ENCODE measurements at regions not wholly inside any gene's neighbourhood (a gene's known extent, or its start where the extent isn't known, plus 50 kb on each side); places are given as distances from the start of the nearest gene placed in this dataset.

DNA sequence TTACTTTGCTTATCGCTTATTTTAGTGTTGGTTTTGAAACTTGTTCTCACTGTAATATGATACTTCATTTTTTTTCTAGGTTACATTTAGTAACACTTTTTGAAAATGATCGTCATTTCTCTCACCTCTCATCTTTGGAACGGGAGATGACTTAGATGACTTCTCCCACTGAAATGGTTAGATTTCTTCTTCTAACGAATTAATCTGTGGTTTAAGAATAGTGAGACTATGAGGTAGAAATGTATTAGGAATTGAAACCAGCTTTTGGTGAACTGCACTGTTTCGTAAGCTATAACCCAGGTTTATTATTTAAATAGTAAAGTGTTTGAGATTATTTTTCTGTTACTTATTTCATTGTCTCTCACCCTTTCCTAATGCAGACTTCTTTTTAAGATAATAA lies 93.7 kb downstream of the PRR15 start:
- Histone ChIP-seq H3K27ac (ENCODE audit: low read depth, low read length) (no peak overlapping the region), H3K4me1 (replicated peaks in 1 of 4; ENCODE audit: control insufficient read depth in 3 of 4, insufficient read depth in 4 of 4, low read length in 3 of 4) (no peaks in the 10 kb centered on the region), H3K4me3 (ENCODE audit: extremely low read depth in 1 of 4, insufficient read depth in 2 of 4, low read depth in 3 of 4, low read length in 4 of 4) (no peak overlapping the region), H3K14ac (ENCODE audit: insufficient read length) (no peak overlapping the region), H3K9ac (replicated peaks in 1 of 4; ENCODE audit: extremely low read depth in 1 of 4, low read depth in 3 of 4, low read length in 3 of 4) (no peak overlapping the region), H4K20me1 (replicated peaks in 1 of 2; ENCODE audit: control insufficient read depth in 1 of 2, insufficient read depth in 2 of 2, low read length in 2 of 2) (no peaks in the 10 kb centered on the region), H3K18ac (ENCODE audit: extremely low read depth, low read length) (no peak overlapping the region), H3K23ac (ENCODE audit: insufficient read length) (no peak overlapping the region), H2BK12ac (ENCODE audit: low read depth, low read length) (no peak overlapping the region), H4K5ac (ENCODE audit: insufficient read length, low read depth, low read length) (no peak overlapping the region), H2BK20ac (ENCODE audit: low read length) (no peak overlapping the region), H3K36me3 (ENCODE audit: control insufficient read depth in 2 of 4, insufficient read depth in 4 of 4, low read length in 3 of 4) (no peaks in the 10 kb centered on the region), H3K4ac (replicated peaks; ENCODE audit: insufficient read length, low read depth, low read length) (no peak overlapping the region), H3K27me3 (replicated peaks in 1 of 4; ENCODE audit: control insufficient read depth in 3 of 4, extremely low read depth in 1 of 4, insufficient read depth in 3 of 4, low read length in 3 of 4) (no peaks in the 10 kb centered on the region), H2BK5ac (ENCODE audit: low read depth, low read length) (no peak overlapping the region), H2BK15ac (ENCODE audit: low read length) (no peak overlapping the region), H2AFZ (ENCODE audit: low read length) (no peak overlapping the region), H3K9me3 (ENCODE audit: insufficient read depth in 2 of 2, low read depth in 1 of 2, low read length in 1 of 2) (no peaks in the 10 kb centered on the region), H2AK5ac (ENCODE audit: low read depth, low read length) (no peak overlapping the region), H3K79me2 (ENCODE audit: control insufficient read depth in 1 of 2, insufficient read depth in 2 of 2, low read length in 2 of 2) (no peaks in the 10 kb centered on the region), H4K91ac (replicated peaks; ENCODE audit: insufficient read length, low read length) (no peak overlapping the region), H3K79me1 (ENCODE audit: low read depth, low read length) (no peaks in the 10 kb centered on the region), H3K23me2 (ENCODE audit: low read depth, low read length) (no peaks in the 10 kb centered on the region), H3K56ac (replicated peaks; ENCODE audit: insufficient read length, low read depth, low read length) (no peak overlapping the region), H2BK120ac (replicated peaks; ENCODE audit: low read depth, low read length) (no peak overlapping the region), H3K4me2 (ENCODE audit: insufficient read depth in 1 of 2, low read depth in 2 of 2, low read length in 2 of 2) (no peak overlapping the region), H4K8ac (ENCODE audit: extremely low read depth, insufficient read depth, low read length) (no peak overlapping the region)
- FAIRE-seq (no peak), DNase-seq (ENCODE audit: low read depth in 1 of 2, low spot score in 2 of 2) (no peak)
- TF ChIP-seq CHD1 (IDR thresholded peaks at IDR 0.05; ENCODE audit: low read depth, low read length) (no peak), TBP (IDR thresholded peaks at IDR 0.05; ENCODE audit: low read depth, low read length) (no peak), EZH2 (IDR thresholded peaks at IDR 0.05; ENCODE audit: low read depth, low read length, severe bottlenecking) (no peak), SIX5 (IDR thresholded peaks at IDR 0.05; ENCODE audit: low read depth, low read length) (no peak), SP2 (IDR thresholded peaks at IDR 0.05; ENCODE audit: low read length) (no peak), SUZ12 (IDR thresholded peaks at IDR 0.05; ENCODE audit: low read length) (no peak), BACH1 (IDR thresholded peaks at IDR 0.05; ENCODE audit: low read length) (no peak), SRF (IDR thresholded peaks at IDR 0.05; ENCODE audit: low read depth, low read length) (no peak), RXRA (IDR thresholded peaks at IDR 0.05; ENCODE audit: insufficient read depth, low read depth, low read length) (no peak), SP1 (IDR thresholded peaks at IDR 0.05; ENCODE audit: low read depth, low read length) (no peak), TAF7 (optimal IDR thresholded peaks at IDR 0.05; ENCODE audit: borderline replicate concordance, low read depth, low read length) (no peak), KDM1A (IDR thresholded peaks at IDR 0.05; ENCODE audit: borderline replicate concordance, low read length) (no peak), SAP30 (IDR thresholded peaks at IDR 0.05; ENCODE audit: insufficient read depth, insufficient replicate concordance, low read length) (no peak), POLR2A (IDR thresholded peaks at IDR 0.05; ENCODE audit: control extremely low read depth in 1 of 2, low read depth in 2 of 2, low read length in 2 of 2) (no peak), CBX5 (IDR thresholded peaks at IDR 0.05; ENCODE audit: low read depth, low read length) (no peak), CHD2 (IDR thresholded peaks at IDR 0.05; ENCODE audit: low read length) (no peak), BCL11A (IDR thresholded peaks at IDR 0.05; ENCODE audit: low read depth in 2 of 2, low read length in 2 of 2) (no peak), POU5F1 (IDR thresholded peaks at IDR 0.05; ENCODE audit: low read depth, low read length) (no peak)
- ChIA-PET CTCF (ENCODE audit: partially characterized antibody) (no interaction called here), POLR2A (ENCODE audit: partially characterized antibody) (no interaction called here)
- 81% methylated on average over 5 of the region's 5 CpGs; no CpG with 5 or more reads in 1 of the 2 experiments for WGBS, 2 experiments (ENCODE audit: extremely low coverage in 1 of 2, insufficient coverage in 1 of 2, insufficient read length in 1 of 2, insufficient replicate concordance in 2 of 2, low coverage in 1 of 2, low lambda C conversion rate in 2 of 2, missing lambda C conversion rate in 1 of 2)
